OCI-LY1 (cell line): ENCODE measurements at regions not wholly inside any gene's neighbourhood (a gene's known extent, or its start where the extent isn't known, plus 50 kb on each side); places are given as distances from the start of the nearest gene placed in this dataset.

ENCODE experiments used
- H2AFZ ChIP-seq: fragments of 200-600 bp; sonication (generic), shearing (Covaris generic); 2 replicates; pipeline ENCODE4 v1.6.0; 2014; ENCODE audit warnings: antibody characterized with exemption, mild to moderate bottlenecking, low read length
- H3F3A ChIP-seq: fragments of 200-600 bp; sonication (generic), shearing (Covaris generic); 2 replicates; pipeline ENCODE4 v1.6.0; 2014; ENCODE audit warnings: mild to moderate bottlenecking, antibody characterized with exemption, low read length, moderate library complexity; ENCODE audit not compliant: insufficient read depth
- H3K27ac ChIP-seq: fragments of 200-600 bp; sonication (generic); 2 replicates; pipeline ENCODE4 v1.5.1; 2014; ENCODE audit warnings: low read length, mixed run types, mild to moderate bottlenecking, low read depth; ENCODE audit not compliant: poor library complexity, severe bottlenecking
- H3K27me3 ChIP-seq: fragments of 200-600 bp; sonication (generic); 2 replicates; pipeline ENCODE4 v1.6.0; 2014; ENCODE audit warnings: antibody characterized with exemption, mild to moderate bottlenecking, low read length, moderate library complexity; ENCODE audit not compliant: insufficient read depth
- H3K36me3 ChIP-seq: fragments of 200-600 bp; sonication (generic); 2 replicates; pipeline ENCODE4 v1.6.1; 2014; ENCODE audit warnings: mild to moderate bottlenecking, antibody characterized with exemption, low read length, moderate library complexity, mixed read lengths; ENCODE audit not compliant: insufficient read depth
- H3K4me1 ChIP-seq: fragments of 200-600 bp; sonication (generic); 2 replicates; pipeline ENCODE4 v1.5.1; 2014; ENCODE audit warnings: mild to moderate bottlenecking, low read length, moderate library complexity; ENCODE audit not compliant: insufficient read depth, severe bottlenecking
- H3K4me2 ChIP-seq: fragments of 200-600 bp; sonication (generic), shearing (Covaris generic); 2 replicates; pipeline ENCODE4 v1.6.1; 2014; ENCODE audit warnings: low read length
- H3K4me3 ChIP-seq: fragments of 200-600 bp; sonication (generic); 2 replicates; pipeline ENCODE4 v1.5.1; 2014; ENCODE audit warnings: low read length, low read depth, mild to moderate bottlenecking, mixed read lengths; ENCODE audit not compliant: poor library complexity, severe bottlenecking
- H3K79me2 ChIP-seq: fragments of 200-600 bp; shearing (Covaris generic); 2 replicates; pipeline ENCODE4 v1.6.1; 2016; ENCODE audit warnings: mixed run types, low read length, mixed read lengths; ENCODE audit not compliant: insufficient read depth
- H3K9ac ChIP-seq: fragments of 200-600 bp; sonication (generic), shearing (Covaris generic); 2 replicates; pipeline ENCODE4 v1.6.1; 2014; ENCODE audit warnings: mild to moderate bottlenecking, low read length, mixed read lengths
- H3K9me2 ChIP-seq: fragments of 200-600 bp; sonication (generic), shearing (Covaris generic); 2 replicates; pipeline ENCODE4 v1.6.1; 2014; ENCODE audit warnings: low read depth, mild to moderate bottlenecking, low read length, mixed read lengths
- H3K9me3 ChIP-seq: fragments of 200-600 bp; shearing (Covaris generic); 2 replicates; pipeline ENCODE4 v1.6.1; 2014; ENCODE audit warnings: low read length, mixed read lengths
- H4K20me1 ChIP-seq: fragments of 200-600 bp; sonication (generic), shearing (Covaris generic); 2 replicates; pipeline ENCODE4 v1.6.0; 2016; ENCODE audit warnings: mild to moderate bottlenecking, low read length; ENCODE audit not compliant: insufficient read depth
- EZH2 ChIP-seq: fragments of 200-600 bp; sonication (generic), shearing (Covaris generic); IDR thresholded peaks from 2 replicates; pipeline ENCODE4 v1.8.0; 2017; ENCODE audit warnings: borderline replicate concordance, mixed run types, mild to moderate bottlenecking, antibody characterized with exemption, low read length, moderate library complexity, mixed read lengths
- TF ChIP-seq, protein P1 (sequence below): fragments of 200-600 bp; sonication (generic), shearing (Covaris generic); IDR thresholded peaks from 2 replicates; pipeline ENCODE4 v1.5.1; 2017; ENCODE audit warnings: mild to moderate bottlenecking, antibody characterized with exemption, low read length, moderate library complexity, mixed read lengths

DNA sequence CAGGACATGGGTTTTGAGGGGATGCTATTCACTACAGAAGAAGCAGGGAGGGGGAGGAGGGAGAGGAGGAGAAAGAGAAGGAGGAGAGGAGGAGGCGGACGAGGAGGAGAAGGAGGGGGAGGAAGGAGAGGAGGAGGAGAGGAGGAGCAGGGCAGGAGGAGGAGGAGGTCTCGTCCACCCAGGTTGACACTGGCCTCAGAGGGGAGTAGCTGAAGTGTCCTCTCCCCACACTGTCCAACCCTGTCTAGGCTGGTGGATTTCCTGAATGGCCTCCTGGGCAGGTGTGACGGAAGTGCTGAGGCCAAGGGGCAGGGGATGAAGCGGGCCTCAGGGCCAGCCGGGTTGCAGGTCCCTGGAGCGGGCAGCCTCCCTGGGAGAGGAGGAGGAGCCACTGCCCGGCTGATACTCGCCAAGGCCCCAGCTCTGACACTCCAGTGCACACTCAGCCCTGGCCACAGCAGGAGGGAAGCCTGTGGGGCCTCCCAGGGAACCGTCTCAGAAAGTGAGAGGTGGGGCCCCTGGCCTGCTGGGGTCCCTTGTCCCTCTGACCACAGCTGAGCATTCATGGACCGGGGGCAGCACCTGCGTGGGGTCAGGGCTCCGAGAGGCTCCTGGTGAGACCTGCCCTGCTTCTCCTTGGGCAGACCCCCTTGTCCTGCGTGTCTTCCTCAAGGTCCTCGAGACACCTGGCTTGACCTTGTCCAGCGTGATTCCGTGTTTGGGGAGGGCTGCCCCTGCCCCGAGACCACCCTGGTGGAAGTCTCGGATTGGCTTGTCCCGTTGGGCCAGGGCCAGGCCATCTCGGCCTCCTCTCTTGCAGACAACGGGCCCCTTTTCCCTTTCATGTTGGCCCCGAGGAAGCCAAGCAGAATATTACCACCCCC lies 200.6 kb upstream of the CIBAR2 start:
- Histone ChIP-seq H3F3A (no peaks in the 10 kb centered on the region), H3K4me1 (peaks cover 33% of the 10 kb centered on the region), H3K36me3 (no peaks in the 10 kb centered on the region), H4K20me1 (no peaks in the 10 kb centered on the region), H3K9me3 (no peaks in the 10 kb centered on the region), H3K27me3 (no peaks in the 10 kb centered on the region), H3K27ac (no peak overlapping the region), H3K79me2 (no peaks in the 10 kb centered on the region), H3K9me2 (no peaks in the 10 kb centered on the region), H3K4me2 (no peak overlapping the region), H2AFZ (no peak overlapping the region), H3K9ac (no peak overlapping the region), H3K4me3 (no peak overlapping the region)
- TF ChIP-seq, protein P1, sequence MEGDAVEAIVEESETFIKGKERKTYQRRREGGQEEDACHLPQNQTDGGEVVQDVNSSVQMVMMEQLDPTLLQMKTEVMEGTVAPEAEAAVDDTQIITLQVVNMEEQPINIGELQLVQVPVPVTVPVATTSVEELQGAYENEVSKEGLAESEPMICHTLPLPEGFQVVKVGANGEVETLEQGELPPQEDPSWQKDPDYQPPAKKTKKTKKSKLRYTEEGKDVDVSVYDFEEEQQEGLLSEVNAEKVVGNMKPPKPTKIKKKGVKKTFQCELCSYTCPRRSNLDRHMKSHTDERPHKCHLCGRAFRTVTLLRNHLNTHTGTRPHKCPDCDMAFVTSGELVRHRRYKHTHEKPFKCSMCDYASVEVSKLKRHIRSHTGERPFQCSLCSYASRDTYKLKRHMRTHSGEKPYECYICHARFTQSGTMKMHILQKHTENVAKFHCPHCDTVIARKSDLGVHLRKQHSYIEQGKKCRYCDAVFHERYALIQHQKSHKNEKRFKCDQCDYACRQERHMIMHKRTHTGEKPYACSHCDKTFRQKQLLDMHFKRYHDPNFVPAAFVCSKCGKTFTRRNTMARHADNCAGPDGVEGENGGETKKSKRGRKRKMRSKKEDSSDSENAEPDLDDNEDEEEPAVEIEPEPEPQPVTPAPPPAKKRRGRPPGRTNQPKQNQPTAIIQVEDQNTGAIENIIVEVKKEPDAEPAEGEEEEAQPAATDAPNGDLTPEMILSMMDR: no peak
- no peak for TF ChIP-seq EZH2

DNA sequence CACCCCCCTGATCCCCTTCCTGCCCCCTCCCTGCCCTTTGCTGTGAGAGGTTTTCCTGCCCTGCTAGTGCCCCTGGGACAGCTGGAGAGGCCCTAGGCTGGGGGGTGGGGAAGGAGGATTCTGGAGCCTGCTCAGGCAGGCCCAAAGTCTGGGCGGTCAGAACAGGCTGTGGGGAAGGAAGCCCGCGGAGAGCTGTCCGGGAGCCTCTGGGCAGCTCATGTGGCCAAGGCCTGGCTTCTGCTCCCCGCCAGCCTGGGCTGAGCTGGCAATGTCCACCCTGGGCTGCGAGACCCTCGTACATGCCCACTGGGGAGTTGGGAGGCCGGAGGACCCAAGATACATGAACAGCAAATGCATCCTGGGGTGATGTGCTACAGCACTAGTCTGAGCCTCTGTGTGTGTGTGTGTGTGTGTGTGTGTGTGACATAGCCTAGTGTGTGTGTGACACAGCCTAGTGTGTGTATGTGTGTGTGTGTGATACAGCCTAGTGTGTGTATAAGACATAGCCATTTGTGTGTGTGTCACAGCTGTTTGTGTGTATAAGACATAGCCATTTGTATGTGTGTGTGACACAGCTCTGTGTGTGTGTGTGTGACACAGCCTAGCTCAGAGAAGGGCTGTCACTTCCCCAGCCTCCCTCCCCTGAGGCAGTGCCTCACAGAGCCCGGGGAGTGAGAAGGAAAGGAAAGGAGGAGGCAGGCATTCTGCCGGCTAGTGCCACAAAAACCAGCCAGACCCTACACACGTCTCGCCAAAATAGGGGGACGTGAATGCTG lies 201.4 kb upstream of the CIBAR2 start:
- TF ChIP-seq EZH2: no peak
- TF ChIP-seq, protein P1: no peak
- Histone ChIP-seq H3K27ac (no peak overlapping the region), H3K9ac (no peak overlapping the region), H3K27me3 (no peaks in the 10 kb centered on the region), H3K9me2 (no peaks in the 10 kb centered on the region), H3F3A (no peaks in the 10 kb centered on the region), H2AFZ (no peak overlapping the region), H3K9me3 (no peaks in the 10 kb centered on the region), H3K4me1 (peaks cover 25% of the 10 kb centered on the region), H4K20me1 (no peaks in the 10 kb centered on the region), H3K4me2 (no peak overlapping the region), H3K79me2 (no peaks in the 10 kb centered on the region), H3K36me3 (no peaks in the 10 kb centered on the region), H3K4me3 (no peak overlapping the region)

DNA sequence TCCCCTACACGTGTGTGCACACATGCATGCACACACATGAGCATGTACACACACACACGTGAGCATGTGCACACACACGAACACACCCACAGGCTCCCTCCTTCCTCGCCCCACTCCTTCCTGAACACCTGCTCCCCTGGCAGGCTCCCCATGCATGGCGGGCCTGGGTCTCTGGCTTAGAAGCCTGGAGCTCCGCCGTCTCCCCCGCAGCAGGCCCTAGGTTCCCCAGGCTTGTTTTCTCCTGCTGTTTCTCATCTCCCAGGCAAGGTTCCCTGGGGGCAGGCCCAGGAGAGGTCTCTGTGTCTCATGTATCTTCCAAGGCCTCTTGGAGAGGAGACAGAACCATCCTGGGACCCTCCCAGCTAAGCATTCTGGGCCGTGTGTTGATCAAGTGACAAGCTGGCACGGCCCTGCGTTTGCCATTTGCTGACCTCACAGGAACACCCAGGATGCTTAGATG lies 202.3 kb upstream of the CIBAR2 start:
- H3K27ac ChIP-seq: no peak overlapping the region
- no peaks in the 10 kb centered on the region for H3K9me3 ChIP-seq
- H3F3A ChIP-seq: no peaks in the 10 kb centered on the region
- H3K4me3 ChIP-seq: no peak overlapping the region
- no peaks in the 10 kb centered on the region for H3K9me2 ChIP-seq
- peaks cover 17% of the 10 kb centered on the region for H3K4me1 ChIP-seq
- H3K4me2 ChIP-seq: no peak overlapping the region
- H3K79me2 ChIP-seq: no peaks in the 10 kb centered on the region
- H3K27me3 ChIP-seq: no peaks in the 10 kb centered on the region
- H3K36me3 ChIP-seq: no peaks in the 10 kb centered on the region
- no peak overlapping the region for H3K9ac ChIP-seq
- no peak overlapping the region for H2AFZ ChIP-seq
- no peak for TF ChIP-seq EZH2
- TF ChIP-seq, protein P1: no peak
- no peaks in the 10 kb centered on the region for H4K20me1 ChIP-seq
